ENCODE measurements at regions not wholly inside any gene's neighbourhood (a gene's known extent, or its start where the extent isn't known, plus 50 kb on each side); places are given as distances from the start of the nearest gene placed in this dataset.

DNA sequence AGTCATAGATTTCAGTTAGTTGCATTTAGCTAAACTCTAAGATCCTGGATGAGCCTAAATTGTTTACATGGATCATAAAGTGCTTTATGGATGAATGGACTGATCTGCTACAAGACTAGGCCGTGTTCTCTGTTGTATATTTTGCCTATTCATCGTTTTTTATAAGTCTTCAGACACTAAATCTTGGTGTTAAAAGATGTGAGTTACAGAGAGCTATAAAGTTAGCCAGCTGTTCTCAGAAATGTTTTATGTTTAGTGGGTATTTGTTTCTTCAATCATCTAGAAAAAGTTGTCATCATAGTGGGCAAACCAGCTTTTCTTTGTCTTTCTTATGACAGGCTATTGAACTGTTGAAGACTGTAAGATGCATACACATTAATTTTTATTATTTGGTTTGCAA, 585.8 kb upstream of the SEMA6A start:
- no peaks in the 10 kb centered on the region for H3K27me3 ChIP-seq (ENCODE audit: control insufficient read depth in 3 of 3, insufficient read depth in 3 of 3, low read depth in 1 of 3, low read length in 3 of 3)
- H3K9ac ChIP-seq (ENCODE audit: low read depth, low read length, poor library complexity), result no peak overlapping the region
- H2BK5ac ChIP-seq (ENCODE audit: low read length), result no peak overlapping the region
- peaks cover 2 to 4% of the 10 kb centered on the region in 2 donors for H3K4me1 ChIP-seq (ENCODE audit: control insufficient read depth in 2 of 2, insufficient read depth in 1 of 2, low read depth in 1 of 2, low read length in 2 of 2)
- no peaks in the 10 kb centered on the region for H3K79me1 ChIP-seq (ENCODE audit: low read depth, low read length)
- H2BK15ac ChIP-seq (ENCODE audit: low read length), result no peak overlapping the region
- H3K4ac ChIP-seq (ENCODE audit: low read length), result no peak overlapping the region
- DNase-seq (ENCODE audit: low spot score), result no peak
- no peak overlapping the region for H2AFZ ChIP-seq (ENCODE audit: low read length)
- H3K27ac ChIP-seq (replicated peaks; ENCODE audit: low read length), result no peak overlapping the region
- no peaks in the 10 kb centered on the region for H3K9me3 ChIP-seq (replicated peaks in 1 of 2; ENCODE audit: control insufficient read depth in 2 of 2, insufficient read depth in 1 of 2, low read depth in 1 of 2, low read length in 2 of 2)
- no peak overlapping the region for H4K8ac ChIP-seq (ENCODE audit: low read depth, low read length)
- H3K4me3 ChIP-seq (ENCODE audit: low read length in 2 of 2), result no peak overlapping the region
- no peak overlapping the region for H2BK12ac ChIP-seq (ENCODE audit: low read length)
- H3K36me3 ChIP-seq (replicated peaks in 1 of 2; ENCODE audit: control insufficient read depth in 2 of 2, insufficient read depth in 2 of 2, low read length in 2 of 2), result no peaks in the 10 kb centered on the region
- no peak overlapping the region for H3K18ac ChIP-seq (ENCODE audit: low read length)
- no peak overlapping the region for H2AK5ac ChIP-seq (ENCODE audit: low read depth, low read length)
- H3K4me2 ChIP-seq (ENCODE audit: insufficient read depth, low read length, poor library complexity, severe bottlenecking), result no peak overlapping the region
- no peak overlapping the region for H3K23ac ChIP-seq (ENCODE audit: low read depth, low read length, poor library complexity)
- WGBS, 2 donors (ENCODE audit: extremely low coverage in 2 of 2, insufficient read length in 2 of 2, insufficient replicate concordance in 1 of 2), result no CpG with 5 or more reads among the region's 2 CpGs
- H3K14ac ChIP-seq (ENCODE audit: low read length), result no peak overlapping the region
- no peak overlapping the region for H4K91ac ChIP-seq (ENCODE audit: low read depth, low read length, poor library complexity)
- no peak overlapping the region for H2BK120ac ChIP-seq (ENCODE audit: low read depth, low read length)

DNA sequence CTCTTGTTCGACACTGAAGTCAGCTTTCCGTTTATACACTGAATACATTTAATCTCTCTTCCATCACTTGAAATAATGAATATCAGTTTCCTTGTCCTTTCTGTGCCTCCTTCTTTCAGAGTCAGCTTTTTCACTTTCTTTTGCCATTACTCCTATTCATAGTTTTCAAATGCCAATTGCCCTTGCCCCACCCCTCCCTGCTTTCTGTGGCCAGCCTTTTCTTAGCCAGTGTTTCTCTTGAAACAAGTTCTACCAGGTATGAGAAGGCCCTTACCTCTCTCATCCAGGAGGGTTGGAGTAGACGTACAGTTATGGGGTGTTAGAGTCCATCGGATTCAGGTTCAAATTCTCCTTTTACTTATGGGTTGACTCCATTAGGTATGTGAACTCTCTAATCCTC, 574.7 kb upstream of the SEMA6A start:
- H2AK5ac ChIP-seq (ENCODE audit: low read depth, low read length), result no peak overlapping the region
- no peak overlapping the region for H3K14ac ChIP-seq (ENCODE audit: low read length)
- H2BK5ac ChIP-seq (ENCODE audit: low read length), result no peak overlapping the region
- no peaks in the 10 kb centered on the region for H3K9me3 ChIP-seq (replicated peaks in 1 of 2; ENCODE audit: control insufficient read depth in 2 of 2, insufficient read depth in 1 of 2, low read depth in 1 of 2, low read length in 2 of 2)
- H3K4me1 ChIP-seq (ENCODE audit: control insufficient read depth in 2 of 2, insufficient read depth in 1 of 2, low read depth in 1 of 2, low read length in 2 of 2), result no peaks in the 10 kb centered on the region
- no peak overlapping the region for H2BK12ac ChIP-seq (ENCODE audit: low read length)
- H3K18ac ChIP-seq (ENCODE audit: low read length), result no peak overlapping the region
- H3K36me3 ChIP-seq (replicated peaks in 1 of 2; ENCODE audit: control insufficient read depth in 2 of 2, insufficient read depth in 2 of 2, low read length in 2 of 2), result no peaks in the 10 kb centered on the region
- H3K9ac ChIP-seq (ENCODE audit: low read depth, low read length, poor library complexity), result no peak overlapping the region
- no peak overlapping the region for H4K91ac ChIP-seq (ENCODE audit: low read depth, low read length, poor library complexity)
- H3K27me3 ChIP-seq (ENCODE audit: control insufficient read depth in 3 of 3, insufficient read depth in 3 of 3, low read depth in 1 of 3, low read length in 3 of 3), result no peaks in the 10 kb centered on the region
- WGBS, 2 donors (ENCODE audit: extremely low coverage in 2 of 2, insufficient read length in 2 of 2, insufficient replicate concordance in 1 of 2), result no CpG with 5 or more reads among the region's 4 CpGs
- H3K4me3 ChIP-seq (ENCODE audit: low read length in 2 of 2), result no peak overlapping the region
- no peak for DNase-seq (ENCODE audit: low spot score)
- no peak overlapping the region for H3K27ac ChIP-seq (replicated peaks; ENCODE audit: low read length)
- H4K8ac ChIP-seq (ENCODE audit: low read depth, low read length), result no peak overlapping the region
- no peak overlapping the region for H2AFZ ChIP-seq (ENCODE audit: low read length)
- no peak overlapping the region for H3K23ac ChIP-seq (ENCODE audit: low read depth, low read length, poor library complexity)
- no peak overlapping the region for H2BK120ac ChIP-seq (ENCODE audit: low read depth, low read length)
- no peaks in the 10 kb centered on the region for H3K79me1 ChIP-seq (ENCODE audit: low read depth, low read length)
- H2BK15ac ChIP-seq (ENCODE audit: low read length), result no peak overlapping the region
- H3K4me2 ChIP-seq (ENCODE audit: insufficient read depth, low read length, poor library complexity, severe bottlenecking), result no peak overlapping the region
- H3K4ac ChIP-seq (ENCODE audit: low read length), result no peak overlapping the region

DNA sequence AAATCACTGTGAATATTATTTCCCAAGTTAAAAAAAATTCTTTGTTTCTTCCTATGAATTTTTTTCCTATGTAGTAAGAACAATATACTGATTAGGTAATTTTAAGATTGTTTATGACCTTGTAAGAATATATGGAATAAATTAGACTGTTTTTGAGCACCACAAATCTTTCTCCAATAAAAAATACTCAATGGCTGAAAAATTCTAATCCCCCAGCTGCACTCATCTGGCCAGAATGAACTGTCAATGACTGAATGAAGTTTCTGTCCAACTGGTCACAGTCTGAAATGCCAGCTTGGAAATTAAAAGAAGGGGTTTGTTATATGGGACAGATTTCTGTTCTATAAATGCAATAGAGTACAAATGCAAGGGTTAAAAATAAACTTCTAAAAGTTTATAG, 569.5 kb upstream of the SEMA6A start:
- Histone ChIP-seq H3K23ac (ENCODE audit: low read depth, low read length, poor library complexity) (no peak overlapping the region), H2AFZ (ENCODE audit: low read length) (no peak overlapping the region), H3K9me3 (replicated peaks in 1 of 2; ENCODE audit: control insufficient read depth in 2 of 2, insufficient read depth in 1 of 2, low read depth in 1 of 2, low read length in 2 of 2) (no peaks in the 10 kb centered on the region), H2AK5ac (ENCODE audit: low read depth, low read length) (no peak overlapping the region), H2BK5ac (ENCODE audit: low read length) (no peak overlapping the region), H2BK120ac (ENCODE audit: low read depth, low read length) (no peak overlapping the region), H4K91ac (ENCODE audit: low read depth, low read length, poor library complexity) (no peak overlapping the region), H3K14ac (ENCODE audit: low read length) (no peak overlapping the region), H3K27ac (replicated peaks; ENCODE audit: low read length) (no peak overlapping the region), H3K36me3 (replicated peaks in 1 of 2; ENCODE audit: control insufficient read depth in 2 of 2, insufficient read depth in 2 of 2, low read length in 2 of 2) (no peaks in the 10 kb centered on the region), H3K9ac (ENCODE audit: low read depth, low read length, poor library complexity) (no peak overlapping the region), H3K4me3 (ENCODE audit: low read length in 2 of 2) (no peak overlapping the region), H2BK15ac (ENCODE audit: low read length) (no peak overlapping the region), H3K18ac (ENCODE audit: low read length) (no peak overlapping the region), H3K27me3 (ENCODE audit: control insufficient read depth in 3 of 3, insufficient read depth in 3 of 3, low read depth in 1 of 3, low read length in 3 of 3) (no peaks in the 10 kb centered on the region), H4K8ac (ENCODE audit: low read depth, low read length) (no peak overlapping the region), H3K79me1 (ENCODE audit: low read depth, low read length) (no peaks in the 10 kb centered on the region), H3K4me1 (ENCODE audit: control insufficient read depth in 2 of 2, insufficient read depth in 1 of 2, low read depth in 1 of 2, low read length in 2 of 2) (no peaks in the 10 kb centered on the region), H2BK12ac (ENCODE audit: low read length) (no peak overlapping the region), H3K4me2 (ENCODE audit: insufficient read depth, low read length, poor library complexity, severe bottlenecking) (no peak overlapping the region), H3K4ac (ENCODE audit: low read length) (no peak overlapping the region)
- no peak for DNase-seq (ENCODE audit: low spot score)

DNA sequence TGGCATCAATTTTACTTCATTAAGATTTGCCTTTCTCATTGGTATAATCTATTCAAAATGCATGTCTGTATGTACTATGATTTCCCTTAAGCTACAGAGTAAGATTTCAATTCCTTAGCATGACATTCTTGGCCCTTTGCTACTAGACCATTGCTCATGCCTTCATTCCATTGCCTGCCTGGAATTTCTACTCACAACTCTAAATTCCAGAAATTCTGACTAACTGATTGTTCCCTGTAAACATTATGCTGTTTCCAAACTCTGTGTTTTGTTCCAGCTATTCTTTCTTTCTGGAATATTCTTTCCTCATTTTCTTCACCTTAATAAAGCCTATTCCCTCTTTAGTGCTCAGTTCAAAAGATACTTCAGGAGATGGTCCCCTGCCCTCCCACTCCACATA, 568.8 kb upstream of the SEMA6A start:
- no peak overlapping the region for H3K18ac ChIP-seq (ENCODE audit: low read length)
- no peak overlapping the region for H3K4ac ChIP-seq (ENCODE audit: low read length)
- H3K4me3 ChIP-seq (ENCODE audit: low read length in 2 of 2), result no peak overlapping the region
- H3K14ac ChIP-seq (ENCODE audit: low read length), result no peak overlapping the region
- H3K4me1 ChIP-seq (ENCODE audit: control insufficient read depth in 2 of 2, insufficient read depth in 1 of 2, low read depth in 1 of 2, low read length in 2 of 2), result no peaks in the 10 kb centered on the region
- no peak overlapping the region for H2BK120ac ChIP-seq (ENCODE audit: low read depth, low read length)
- no peak overlapping the region for H2AFZ ChIP-seq (ENCODE audit: low read length)
- H3K9me3 ChIP-seq (replicated peaks in 1 of 2; ENCODE audit: control insufficient read depth in 2 of 2, insufficient read depth in 1 of 2, low read depth in 1 of 2, low read length in 2 of 2), result no peaks in the 10 kb centered on the region
- no peak overlapping the region for H4K91ac ChIP-seq (ENCODE audit: low read depth, low read length, poor library complexity)
- no peak for DNase-seq (ENCODE audit: low spot score)
- no peak overlapping the region for H2AK5ac ChIP-seq (ENCODE audit: low read depth, low read length)
- H2BK12ac ChIP-seq (ENCODE audit: low read length), result no peak overlapping the region
- no peaks in the 10 kb centered on the region for H3K36me3 ChIP-seq (replicated peaks in 1 of 2; ENCODE audit: control insufficient read depth in 2 of 2, insufficient read depth in 2 of 2, low read length in 2 of 2)
- no peak overlapping the region for H3K23ac ChIP-seq (ENCODE audit: low read depth, low read length, poor library complexity)
- H2BK5ac ChIP-seq (ENCODE audit: low read length), result no peak overlapping the region
- H3K27me3 ChIP-seq (ENCODE audit: control insufficient read depth in 3 of 3, insufficient read depth in 3 of 3, low read depth in 1 of 3, low read length in 3 of 3), result no peaks in the 10 kb centered on the region
- H3K4me2 ChIP-seq (ENCODE audit: insufficient read depth, low read length, poor library complexity, severe bottlenecking), result no peak overlapping the region
- no peak overlapping the region for H2BK15ac ChIP-seq (ENCODE audit: low read length)
- no peaks in the 10 kb centered on the region for H3K79me1 ChIP-seq (ENCODE audit: low read depth, low read length)
- no peak overlapping the region for H4K8ac ChIP-seq (ENCODE audit: low read depth, low read length)
- H3K27ac ChIP-seq (replicated peaks; ENCODE audit: low read length), result no peak overlapping the region
- no peak overlapping the region for H3K9ac ChIP-seq (ENCODE audit: low read depth, low read length, poor library complexity)

All from neuronal stem cell (in vitro differentiated cells).